ENCODE measurements at regions not wholly inside any gene's neighbourhood (a gene's known extent, or its start where the extent isn't known, plus 50 kb on each side); places are given as distances from the start of the nearest gene placed in this dataset.

DNA sequence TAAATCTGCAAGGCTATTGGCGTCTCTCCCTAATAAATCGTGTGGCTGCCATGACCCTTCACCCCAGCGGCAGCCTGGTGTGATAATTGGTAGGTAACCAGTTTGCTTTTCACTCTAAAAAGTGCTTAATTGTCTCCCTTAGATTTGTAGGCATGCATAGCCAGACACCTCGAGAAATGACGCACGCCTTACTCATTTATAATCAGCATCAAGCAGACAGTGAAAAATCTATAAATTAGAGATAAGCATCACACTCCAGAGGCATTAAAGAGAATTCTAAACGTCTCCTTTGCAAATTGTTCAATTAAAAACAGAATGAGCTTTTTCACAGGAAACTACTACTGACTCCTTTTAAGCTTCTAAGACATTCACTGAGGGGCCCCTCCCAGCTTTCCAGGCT lies 110.2 kb upstream of the RPS6KA2 start:
- in situ Hi-C loops (cut with MboI; ENCODE audit: low sequenced_read_pairs), result no loop called here

DNA sequence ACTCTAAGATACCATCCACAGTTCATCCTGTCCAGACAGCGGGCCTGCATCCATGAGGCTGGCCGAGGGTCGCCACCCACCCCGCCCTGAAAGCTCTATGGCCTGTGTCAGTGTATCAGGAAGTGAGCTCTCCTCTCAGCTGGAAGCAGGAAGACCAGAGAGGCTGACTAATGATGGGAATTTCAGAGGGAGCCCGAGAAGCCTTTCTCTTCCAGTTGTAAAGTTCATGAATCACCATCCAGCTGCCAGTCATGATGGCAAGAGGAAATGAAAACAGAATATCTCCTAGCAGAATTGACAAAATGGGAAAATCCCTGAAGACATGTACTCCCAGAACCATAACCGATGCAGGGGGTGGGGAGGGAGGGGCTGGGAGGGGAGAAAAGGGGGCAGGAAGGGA lies 109.6 kb upstream of the RPS6KA2 start:
- in situ Hi-C loops (cut with MboI; ENCODE audit: low sequenced_read_pairs), result no loop called here

DNA sequence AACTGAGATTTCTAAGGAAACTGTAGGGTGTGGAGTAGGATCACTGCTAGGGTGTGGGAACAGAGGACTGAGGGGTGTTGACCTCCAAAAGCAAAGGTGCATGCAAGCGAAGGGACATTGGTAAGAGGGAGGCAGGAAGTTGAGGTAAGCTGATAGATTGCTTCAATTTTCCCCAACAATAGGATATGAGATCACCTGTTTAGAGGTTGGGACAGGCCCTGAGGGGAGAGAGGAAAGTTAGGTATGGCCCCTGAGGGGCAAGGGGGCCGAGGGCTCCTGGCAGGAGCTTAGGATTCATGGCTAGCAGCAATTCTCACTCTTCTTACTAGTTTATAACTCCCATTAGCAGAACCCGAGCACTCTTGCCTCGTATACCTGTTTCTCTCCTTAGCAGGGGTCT lies 106.8 kb upstream of the RPS6KA2 start:
- in situ Hi-C loops (cut with MboI; ENCODE audit: low sequenced_read_pairs), result no loop called here

DNA sequence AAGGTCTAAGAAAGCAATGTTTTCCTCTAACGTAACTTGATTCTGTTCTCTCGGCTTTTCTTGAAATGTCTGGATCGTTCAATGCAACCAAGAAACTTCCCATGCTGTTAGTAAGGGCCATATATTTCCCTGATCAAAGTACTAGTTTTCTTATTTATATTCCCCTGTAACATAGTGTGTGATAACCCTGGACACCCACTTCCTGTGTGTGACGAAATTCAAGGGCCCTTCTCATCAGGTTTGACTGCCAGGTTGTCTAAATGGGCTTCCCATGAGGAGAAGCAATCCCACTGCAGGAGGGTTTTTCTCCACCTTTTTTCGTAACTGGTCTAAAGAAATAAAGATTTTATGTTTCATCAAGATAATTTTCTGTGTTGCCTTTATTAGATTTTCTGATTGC lies 102.6 kb upstream of the RPS6KA2 start:
- in situ Hi-C loops (cut with MboI; ENCODE audit: low sequenced_read_pairs), result no loop called here

DNA sequence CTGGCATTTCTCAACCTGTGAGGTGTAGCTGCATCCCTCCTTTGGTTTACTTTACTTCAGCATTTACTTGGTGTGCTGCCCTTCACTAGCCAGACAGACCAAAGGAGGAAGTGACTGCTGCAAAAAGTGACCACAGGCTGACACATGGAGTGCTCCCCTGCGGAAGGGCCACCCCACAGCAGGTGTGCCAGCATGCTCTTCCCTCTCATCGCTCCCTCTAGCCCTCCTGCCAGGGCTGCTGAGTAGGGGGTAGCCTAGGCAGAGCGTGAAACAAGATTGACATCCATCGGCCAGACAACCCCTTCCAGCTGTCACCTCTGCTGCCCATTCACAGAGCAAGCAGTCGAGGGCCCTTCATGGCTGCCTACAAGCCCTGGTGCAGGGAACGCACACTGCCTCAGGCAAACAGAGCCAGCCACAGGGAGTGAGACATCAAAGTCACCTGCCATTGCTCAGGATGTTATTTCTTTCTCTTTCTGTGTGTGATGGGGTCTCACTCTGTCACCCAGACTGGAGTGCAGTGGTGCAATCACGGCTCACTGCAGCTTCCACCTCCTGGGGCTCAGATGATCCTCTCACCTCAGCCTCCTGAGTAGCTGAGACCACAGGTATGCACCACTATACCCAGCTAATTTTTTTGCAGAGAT lies 102.0 kb upstream of the RPS6KA2 start:
- in situ Hi-C loops (cut with MboI; ENCODE audit: low sequenced_read_pairs), result no loop called here

DNA sequence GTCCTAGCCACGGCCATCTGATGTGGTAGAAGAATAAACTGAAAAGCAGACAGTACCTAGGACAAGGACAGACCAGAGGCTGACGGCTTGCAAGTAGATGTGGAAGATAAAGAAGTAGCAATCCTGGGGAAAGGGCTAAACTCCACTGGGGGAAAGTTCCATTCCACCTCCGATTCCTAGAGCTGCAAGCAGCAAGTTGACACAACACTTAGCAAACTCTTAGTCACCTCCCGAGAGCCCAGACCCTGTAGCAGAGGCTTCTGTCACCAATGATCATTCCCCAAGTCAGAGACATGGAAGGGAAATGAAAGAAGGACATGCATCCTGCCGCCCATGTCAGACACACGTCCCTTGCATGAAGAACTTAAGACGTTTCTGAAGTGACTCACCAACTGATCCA lies 99.2 kb upstream of the RPS6KA2 start:
- in situ Hi-C loops (cut with MboI; ENCODE audit: low sequenced_read_pairs), result no loop called here

DNA sequence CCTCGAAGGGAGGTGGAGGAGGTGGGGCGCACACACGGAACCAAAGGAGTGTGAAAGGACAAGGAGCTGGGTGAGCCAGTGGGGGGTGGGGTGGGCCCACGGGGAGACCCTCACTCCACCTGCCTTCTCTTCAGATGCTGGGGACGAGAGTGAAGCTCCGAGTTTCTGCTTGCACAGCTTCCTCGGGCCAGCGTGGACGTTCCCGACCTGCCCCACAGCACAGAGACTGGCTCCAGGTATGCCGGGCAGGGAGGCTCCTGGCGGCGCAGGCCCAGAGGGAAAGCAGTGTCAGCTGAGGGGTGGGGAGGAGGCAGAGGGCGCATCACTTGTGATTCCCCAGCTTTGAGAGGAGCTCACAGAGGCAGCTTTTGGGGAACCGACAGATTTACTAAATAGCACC lies 98.5 kb upstream of the RPS6KA2 start:
- in situ Hi-C loops (cut with MboI; ENCODE audit: low sequenced_read_pairs), result no loop called here

DNA sequence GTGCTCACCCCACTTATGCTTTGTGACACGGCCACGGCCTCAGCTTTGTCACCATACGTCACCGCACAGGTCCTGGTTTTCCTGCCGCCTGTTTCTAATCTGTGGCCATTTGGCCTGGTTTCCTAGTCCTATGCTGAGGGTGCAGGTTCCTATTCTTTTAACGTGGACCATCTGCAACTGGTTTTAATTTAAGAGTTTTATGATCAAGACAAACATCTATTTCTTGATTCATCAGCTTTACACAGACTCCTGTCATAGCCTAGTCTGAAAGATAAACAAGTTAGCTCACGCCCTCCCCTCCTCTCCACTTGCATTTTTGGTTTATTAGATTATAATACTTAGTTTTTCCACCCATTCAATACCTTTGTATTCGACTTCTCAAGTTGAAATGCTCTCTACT lies 97.5 kb upstream of the RPS6KA2 start:
- in situ Hi-C loops (cut with MboI; ENCODE audit: low sequenced_read_pairs), result no loop called here

DNA sequence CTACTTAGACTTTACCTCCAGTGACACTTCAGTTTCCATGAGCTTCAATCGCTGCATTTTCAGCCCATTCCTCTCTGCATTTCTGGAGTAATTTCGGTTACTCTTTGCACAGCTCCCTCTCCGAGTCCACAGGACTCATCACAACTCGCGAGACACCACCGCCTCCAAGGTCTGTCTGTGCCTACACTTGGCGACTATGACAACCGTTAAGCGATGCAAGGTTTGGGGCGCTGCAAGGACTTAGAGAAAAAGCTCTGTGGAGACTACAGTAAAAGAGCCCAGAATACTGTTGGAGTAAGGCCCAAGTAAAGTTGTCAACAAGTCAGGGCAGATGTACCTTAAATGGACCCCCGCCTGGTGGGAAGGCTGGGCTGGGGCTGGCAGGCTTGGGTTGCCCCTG lies 95.7 kb upstream of the RPS6KA2 start:
- in situ Hi-C loops (cut with MboI; ENCODE audit: low sequenced_read_pairs), result no loop called here

DNA sequence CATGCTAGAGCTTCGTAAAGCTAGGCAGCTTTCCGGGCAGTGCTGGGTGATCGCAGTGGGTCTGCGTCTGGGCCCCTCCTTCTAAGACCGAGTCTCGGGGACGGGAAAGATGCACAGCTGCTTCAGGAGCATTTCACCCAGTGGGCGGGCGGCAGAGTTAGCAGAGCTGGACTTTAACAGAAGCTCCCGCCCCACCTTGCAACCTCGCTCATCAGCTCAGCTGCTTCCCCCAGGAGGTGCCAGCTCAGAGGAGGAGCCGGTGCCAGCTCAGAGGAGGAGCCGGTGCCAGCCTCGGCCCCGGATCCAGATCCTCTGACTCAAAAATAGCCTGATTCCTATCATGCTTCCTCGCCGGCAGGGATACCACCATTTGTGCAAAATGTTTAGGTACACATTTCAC lies 94.5 kb upstream of the RPS6KA2 start:
- in situ Hi-C loops (cut with MboI; ENCODE audit: low sequenced_read_pairs), result no loop called here

DNA sequence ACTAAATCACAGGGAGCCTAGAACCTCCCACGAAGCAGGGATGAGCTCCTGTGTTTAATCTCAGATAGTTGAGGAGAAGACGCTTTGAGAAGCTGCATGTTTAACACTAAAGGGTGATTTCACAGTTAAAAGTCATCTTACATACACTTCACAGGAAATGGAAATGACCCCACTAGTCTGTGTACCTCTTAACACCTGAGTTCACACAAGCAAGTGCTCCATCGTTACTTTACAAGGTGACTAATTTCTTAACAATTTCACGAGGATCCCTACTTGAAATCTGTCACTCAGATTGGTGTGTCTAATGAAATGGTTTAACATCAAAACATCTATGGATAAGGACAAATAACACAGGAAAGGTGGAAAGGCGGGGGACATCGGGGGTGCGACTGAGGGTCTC lies 93.8 kb upstream of the RPS6KA2 start:
- in situ Hi-C loops (cut with MboI; ENCODE audit: low sequenced_read_pairs), result no loop called here

DNA sequence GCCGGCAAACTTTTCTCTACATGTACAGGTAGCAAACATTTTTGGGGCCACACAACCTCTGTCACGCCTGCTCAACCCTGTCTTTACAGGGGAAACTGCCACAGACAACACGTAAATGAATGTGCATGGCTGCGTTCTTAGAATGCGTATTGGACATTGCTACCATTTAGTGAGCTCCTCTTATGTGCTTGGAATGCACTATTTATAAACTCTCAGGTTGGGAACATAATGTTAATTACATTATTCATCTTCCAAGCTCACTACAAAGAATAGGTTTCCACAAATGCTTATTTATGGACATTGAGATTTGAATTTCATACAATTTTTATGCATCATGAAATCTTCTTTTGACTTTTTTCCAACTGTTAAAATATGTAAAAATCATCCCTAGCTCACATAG lies 92.0 kb upstream of the RPS6KA2 start:
- in situ Hi-C loops (cut with MboI; ENCODE audit: low sequenced_read_pairs), result no loop called here

DNA sequence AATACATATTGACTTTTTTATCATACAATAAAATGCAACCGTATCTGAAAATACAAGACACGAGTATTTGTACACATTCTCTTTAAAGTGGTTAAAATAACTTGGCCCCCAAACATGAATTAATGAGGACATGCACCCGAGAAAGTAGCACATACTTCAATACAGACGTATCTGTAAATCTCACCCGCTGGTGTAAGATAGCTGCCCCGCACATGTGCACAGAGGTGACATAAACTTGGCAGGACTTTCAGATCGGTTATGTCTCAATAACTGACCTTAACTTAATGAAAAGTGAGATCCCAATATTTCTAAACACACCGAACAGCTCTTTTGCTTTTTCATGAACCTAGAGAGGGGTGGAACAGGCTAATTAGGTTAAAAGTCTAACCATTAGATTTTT lies 91.5 kb upstream of the RPS6KA2 start:
- in situ Hi-C loops (cut with MboI; ENCODE audit: low sequenced_read_pairs), result no loop called here

DNA sequence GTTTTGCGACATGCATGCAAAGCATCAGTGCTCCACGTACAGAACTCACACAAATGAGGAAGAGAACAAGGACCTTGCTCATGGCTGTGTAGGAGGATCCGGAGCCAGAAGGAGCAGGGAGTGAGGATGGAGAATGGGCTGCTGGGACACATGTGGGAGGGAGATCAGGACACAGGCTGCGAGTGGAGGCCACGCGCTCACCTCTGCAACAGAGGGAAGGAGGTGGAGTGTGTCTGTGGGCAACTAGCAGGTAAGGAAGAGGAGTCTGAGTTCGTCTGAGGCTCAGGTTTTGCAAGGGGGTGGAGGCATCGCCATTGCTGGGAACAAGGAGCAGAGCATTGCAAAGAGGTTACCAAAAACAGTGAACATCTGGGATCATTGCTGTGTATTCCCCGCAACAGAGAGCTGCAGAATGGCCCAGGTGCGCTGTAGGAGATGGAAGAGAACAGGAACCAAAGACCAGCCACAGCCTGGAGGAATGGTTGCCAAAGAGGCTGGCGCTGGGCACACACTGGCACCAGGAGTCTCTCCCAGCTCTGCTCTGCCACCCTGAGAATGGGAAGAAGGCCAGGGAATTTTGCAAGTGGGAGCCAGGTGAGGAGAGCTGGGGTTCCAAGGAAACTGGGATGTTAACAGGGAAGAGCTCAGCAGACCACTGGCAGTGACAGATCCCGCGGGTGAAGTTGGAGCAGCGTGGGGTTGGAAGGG lies 90.0 kb upstream of the RPS6KA2 start:
- in situ Hi-C loops (cut with MboI; ENCODE audit: low sequenced_read_pairs), result no loop called here

DNA sequence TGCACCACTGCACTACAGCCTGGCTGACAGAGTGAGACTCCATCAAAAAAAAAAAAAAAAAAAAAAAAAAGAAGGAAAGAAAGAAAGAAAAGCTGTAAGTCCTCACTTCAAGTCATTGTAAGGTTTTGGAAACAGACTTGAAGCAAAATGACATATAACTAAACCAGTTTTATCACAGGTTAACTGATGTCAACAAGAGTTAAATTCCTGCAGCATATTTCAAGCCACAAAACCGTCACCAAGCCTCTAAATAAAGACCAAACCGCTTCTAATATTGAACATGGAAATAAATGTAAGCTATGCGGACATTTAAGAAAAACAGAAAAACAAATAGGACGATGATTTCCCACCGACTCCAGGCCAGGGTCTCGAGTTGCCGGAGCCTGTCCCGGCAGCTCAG lies 88.9 kb upstream of the RPS6KA2 start:
- in situ Hi-C loops (cut with MboI; ENCODE audit: low sequenced_read_pairs), result no loop called here

DNA sequence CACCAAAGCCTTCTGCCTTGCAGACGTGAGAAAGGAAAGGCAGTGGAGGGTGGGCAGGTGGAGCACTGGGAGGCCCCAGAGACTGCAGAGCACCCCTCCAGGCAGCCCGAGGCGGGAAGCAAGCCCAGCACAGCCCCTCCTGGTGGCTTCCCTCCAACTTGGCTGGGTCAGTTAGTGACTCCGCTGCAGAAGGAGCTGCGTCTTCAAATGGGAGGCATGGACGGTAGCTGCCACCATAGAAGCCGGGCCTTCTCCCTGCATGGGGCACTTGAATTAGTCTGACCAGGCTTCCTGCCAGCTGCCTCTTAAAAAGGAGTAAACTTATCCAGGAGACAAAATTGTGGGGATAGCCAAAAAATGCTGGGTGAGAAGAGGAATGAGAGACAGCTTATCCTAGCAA lies 88.0 kb upstream of the RPS6KA2 start:
- in situ Hi-C loops (cut with MboI; ENCODE audit: low sequenced_read_pairs), result no loop called here

DNA sequence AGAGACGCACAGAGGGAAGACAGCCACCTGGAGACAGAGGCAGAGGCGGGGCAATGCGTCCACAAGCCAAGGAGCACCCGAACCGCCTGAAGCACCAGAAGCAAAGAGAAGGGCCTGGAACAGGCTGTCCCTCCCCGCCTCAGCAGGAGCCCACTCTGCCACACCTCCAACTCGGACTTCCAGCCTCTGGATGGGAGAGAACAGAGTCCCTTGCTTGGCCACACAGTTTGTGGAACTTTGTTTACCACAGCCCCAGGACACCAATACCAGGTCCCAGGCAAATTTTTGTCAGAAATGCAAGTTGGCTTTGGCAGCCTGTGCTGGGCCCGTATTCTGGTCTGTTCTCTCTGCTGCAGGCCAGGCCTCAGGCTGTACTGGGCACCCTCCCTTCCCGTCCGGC lies 87.5 kb upstream of the RPS6KA2 start:
- in situ Hi-C loops (cut with MboI; ENCODE audit: low sequenced_read_pairs), result no loop called here

DNA sequence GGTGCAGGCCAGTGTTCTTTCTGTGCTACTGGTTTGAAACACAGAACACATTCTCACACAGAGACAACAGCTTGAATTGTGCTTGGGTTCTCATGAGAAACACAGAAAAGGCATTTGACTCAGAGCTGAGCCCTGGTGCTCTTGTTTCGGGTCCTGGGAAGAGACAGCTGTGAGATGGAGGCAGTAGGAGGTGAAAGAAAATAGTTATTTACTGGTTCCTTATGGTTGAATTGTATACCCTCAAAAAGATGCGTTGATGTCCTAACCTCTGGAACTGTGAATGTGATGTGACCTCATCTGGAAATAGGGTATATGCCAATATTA lies 87.1 kb upstream of the RPS6KA2 start:
- in situ Hi-C loops (cut with MboI; ENCODE audit: low sequenced_read_pairs), result no loop called here

DNA sequence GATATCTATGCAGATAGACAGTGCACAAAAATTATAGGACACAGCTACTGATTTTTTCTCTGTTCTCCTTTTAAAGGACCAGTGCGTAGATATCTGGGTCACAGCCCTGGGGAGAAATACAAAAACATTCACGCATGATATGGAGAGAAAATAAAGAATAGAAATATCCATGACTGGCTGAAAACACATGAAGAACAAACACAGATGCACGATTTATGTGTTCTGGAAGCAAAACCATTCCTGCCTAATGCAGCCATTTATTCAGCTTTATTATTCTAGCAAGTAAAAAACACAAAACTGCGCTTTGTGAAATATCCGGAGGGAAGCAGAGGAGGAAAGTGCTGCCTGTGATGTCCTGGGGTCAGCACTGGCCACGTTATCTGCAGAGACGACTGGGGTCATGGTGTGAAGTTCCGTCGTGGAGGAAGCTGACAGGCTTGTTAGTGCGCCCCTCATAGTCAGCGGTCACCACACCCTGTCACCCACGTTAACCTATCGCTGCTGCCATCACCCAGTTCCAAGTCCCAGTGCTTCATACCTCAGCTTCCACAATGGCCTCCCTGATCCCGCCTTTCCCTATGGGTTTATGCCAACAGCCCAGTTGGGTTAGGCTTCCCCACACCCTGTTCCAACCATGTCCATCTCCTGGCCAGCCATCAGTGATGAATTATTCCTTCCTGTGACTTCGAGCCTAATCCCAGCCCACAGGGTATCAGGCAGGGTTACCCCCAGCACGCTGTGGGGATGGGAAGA lies 86.6 kb upstream of the RPS6KA2 start:
- in situ Hi-C loops (cut with MboI; ENCODE audit: low sequenced_read_pairs), result no loop called here

DNA sequence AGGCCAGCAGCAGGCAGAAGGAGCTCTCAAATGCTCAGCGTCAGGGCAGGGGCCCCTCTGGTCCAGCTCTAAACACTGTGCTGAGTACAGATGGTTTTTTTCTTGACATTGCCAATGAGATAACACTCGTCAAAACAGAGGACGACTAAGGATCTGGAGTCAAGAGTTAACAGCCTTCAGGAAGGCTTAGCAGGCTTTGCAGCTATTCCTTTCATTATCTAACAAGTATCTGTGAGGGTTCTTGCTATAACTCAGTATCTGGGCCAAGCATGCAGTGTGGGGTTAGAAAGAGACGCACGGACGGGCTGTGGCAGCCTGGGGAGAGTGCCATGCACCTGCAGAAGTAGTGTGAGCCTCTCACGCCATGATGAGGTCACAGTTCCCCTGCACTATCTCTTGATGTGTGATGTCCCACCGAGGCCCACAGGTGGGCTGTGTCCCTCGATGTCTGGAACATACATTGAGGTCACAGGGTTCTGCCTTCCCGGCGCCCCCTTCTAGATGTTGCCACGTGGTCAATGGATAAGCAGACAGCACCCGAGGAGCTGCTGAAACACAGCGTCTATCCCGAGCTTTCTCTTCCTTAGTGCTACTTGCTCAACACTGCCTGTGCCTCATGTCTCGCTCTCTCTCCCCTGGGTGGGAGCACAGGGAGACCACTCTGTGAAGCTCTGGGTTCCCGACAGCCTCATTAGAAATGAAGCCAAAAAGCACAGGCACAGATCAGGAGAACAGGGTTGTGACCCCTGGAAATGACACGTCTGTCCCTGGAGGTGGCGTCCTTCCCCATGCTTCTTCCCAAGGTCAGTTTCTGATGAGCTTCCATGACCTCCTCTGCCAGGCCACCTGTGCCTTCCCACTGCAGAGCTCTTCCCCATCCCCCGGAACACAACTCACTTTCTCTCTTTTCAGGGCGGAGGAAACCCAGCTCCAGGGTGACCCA lies 85.5 kb upstream of the RPS6KA2 start:
- in situ Hi-C loops (cut with MboI; ENCODE audit: low sequenced_read_pairs), result no loop called here

DNA sequence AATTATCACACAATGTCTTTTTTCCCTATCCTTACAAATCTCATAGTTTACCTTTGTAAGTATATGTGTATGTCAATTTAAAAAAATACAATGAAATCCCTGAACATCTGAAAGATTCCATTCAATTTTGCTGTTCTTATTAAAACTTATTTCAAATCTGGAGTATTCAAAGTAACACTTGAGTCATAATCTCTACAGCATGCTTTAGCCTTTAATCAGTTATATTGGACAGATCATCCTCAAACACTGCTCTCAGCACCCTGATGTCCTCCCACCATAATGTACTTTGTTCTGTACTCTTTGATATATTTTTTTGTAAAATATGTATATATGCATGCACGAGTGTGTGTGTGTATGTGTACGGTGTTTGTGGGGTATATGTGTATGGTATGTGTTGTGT lies 83.0 kb upstream of the RPS6KA2 start:
- in situ Hi-C loops (cut with MboI; ENCODE audit: low sequenced_read_pairs), result no loop called here

All from HL-60/S4 treated with retinoic acid at 250 ng/mL for 4 days and 3 days (cell line).